ENCODE measurements at regions not wholly inside any gene's neighbourhood (a gene's known extent, or its start where the extent isn't known, plus 50 kb on each side); places are given as distances from the start of the nearest gene placed in this dataset.

- no peak for TF ChIP-seq CTCF (conservative IDR thresholded peaks at IDR 0.05; ENCODE audit: low read depth in 2 of 2)
- no peak for TF ChIP-seq POLR2AphosphoS5 (IDR thresholded peaks at IDR 0.05; ENCODE audit: low read depth)
- no peak for TF ChIP-seq REST (IDR thresholded peaks at IDR 0.05; ENCODE audit: unreplicated experiment)
- no peak for TF ChIP-seq EZH2 (IDR thresholded peaks at IDR 0.05; ENCODE audit: low read depth, unreplicated experiment)
- TF ChIP-seq EZH2phosphoT487 (IDR thresholded peaks at IDR 0.05; ENCODE audit: unreplicated experiment): no peak
- no peak for TF ChIP-seq NANOG (IDR thresholded peaks at IDR 0.05; ENCODE audit: borderline replicate concordance)
- no peak for TF ChIP-seq CREB1 (CRISPR knock-in tag; IDR thresholded peaks at IDR 0.05; ENCODE audit: low read depth)
- no peak for TF ChIP-seq ZNF114 (CRISPR knock-in tag; IDR thresholded peaks at IDR 0.05)
- TF ChIP-seq JUNB (IDR thresholded peaks at IDR 0.05; ENCODE audit: unreplicated experiment): no peak
- no peak for TF ChIP-seq ZNF331 (CRISPR knock-in tag; IDR thresholded peaks at IDR 0.05; ENCODE audit: low read depth)
- no peak for TF ChIP-seq ZNF462 (CRISPR knock-in tag; IDR thresholded peaks at IDR 0.05)
Measured at GRCh38 chr16:22739077-22739476, 74.9 kb upstream of the HS3ST2 start.
